Activated CD4-positive, alpha-beta T cell treated with anti-CD3 and anti-CD28 coated beads for 36 hours (primary cell): ENCODE measurements at regions not wholly inside any gene's neighbourhood (a gene's known extent, or its start where the extent isn't known, plus 50 kb on each side); places are given as distances from the start of the nearest gene placed in this dataset.

Experiments used
- ATAC-seq: fragments of 200-7000 bp; cut with Tn5 transposase; one replicate; pipeline ENCODE4 v1.10.0; 2021; ENCODE audit warnings: mild to moderate bottlenecking, moderate library complexity
- CTCF ChIA-PET: fragments of 350-600 bp; sonication (Branson Sonifier 250); formaldehyde crosslinking; loops from one replicate; lab custom pipeline; 2021; ENCODE audit warnings: antibody characterized with exemption; lab: Charles Lee
- POLR2A ChIA-PET: fragments of 350-600 bp; sonication (Branson Sonifier 250); formaldehyde crosslinking; loops from one replicate; lab custom pipeline; 2021; ENCODE audit warnings: antibody characterized with exemption, inconsistent platforms; lab: Charles Lee
- DNase-seq: peaks from one replicate; pipeline ENCODE4 v3.0.0-alpha.2; 2020
- H3K27ac Mint-ChIP-seq: one replicate; pipeline ENCODE4 v1.8.0; 2021; ENCODE audit warnings: mixed read lengths
- H3K27me3 Mint-ChIP-seq: one replicate; pipeline ENCODE4 v1.8.0; 2021; ENCODE audit warnings: mixed read lengths
- H3K36me3 Mint-ChIP-seq: one replicate; pipeline ENCODE4 v1.8.0; 2021; ENCODE audit warnings: low read depth, mixed read lengths
- H3K4me1 Mint-ChIP-seq: one replicate; pipeline ENCODE4 v1.8.0; 2021; ENCODE audit warnings: mixed read lengths
- H3K4me3 Mint-ChIP-seq: one replicate; pipeline ENCODE4 v1.8.0; 2021; ENCODE audit warnings: mild to moderate bottlenecking, moderate library complexity, mixed read lengths
- H3K9me3 Mint-ChIP-seq: one replicate; pipeline ENCODE4 v1.8.0; 2021; ENCODE audit warnings: low read depth, mixed read lengths
- intact Hi-C, 2 experiments: fragments of 100-400 bp; cut with DNase I in 1 of 2; cut with micrococcal nuclease in 1 of 2; formaldehyde crosslinking; loops; one replicate each; pipeline versions ENCODE4 v1.14.2 to v1.15.1; 2022 to 2024; cut with DNase I, micrococcal nuclease

GRCh38 chr6:37766717-37767116, 52.8 kb upstream of the ZFAND3 start:
- no peak for DNase-seq
- no peak for ATAC-seq
- intact Hi-C loops: no loop called here
- Mint-ChIP-seq H3K4me3 (no peak overlapping the region), H3K9me3 (no peaks in the 10 kb centered on the region), H3K27ac (no peak overlapping the region), H3K36me3 (no peaks in the 10 kb centered on the region), H3K27me3 (peaks cover 9% of the 10 kb centered on the region), H3K4me1 (no peaks in the 10 kb centered on the region)
- ChIA-PET CTCF (no interaction called here), POLR2A (no interaction called here)

GRCh38 chr6:37765182-37765775, 54.2 kb upstream of the ZFAND3 start:
- peaks cover 9% of the 10 kb centered on the region for H3K27me3 Mint-ChIP-seq
- ChIA-PET POLR2A (no interaction called here), CTCF (interaction anchor here (0.8 kb wide), 1 partner anchor 11 kb away, joined by 3 read pairs; no protein-coding TSS in a partner anchor)
- DNase-seq (no peak), ATAC-seq (no peak)
- H3K36me3 Mint-ChIP-seq: no peaks in the 10 kb centered on the region
- H3K4me3 Mint-ChIP-seq: no peak overlapping the region
- no peak overlapping the region for H3K27ac Mint-ChIP-seq
- intact Hi-C loops: no loop called here
- H3K4me1 Mint-ChIP-seq: no peaks in the 10 kb centered on the region
- no peaks in the 10 kb centered on the region for H3K9me3 Mint-ChIP-seq

- no peak overlapping the region for H3K4me3 Mint-ChIP-seq
- POLR2A ChIA-PET: no interaction called here
- DNase-seq (no peak), ATAC-seq (no peak)
- H3K4me1 Mint-ChIP-seq: no peaks in the 10 kb centered on the region
- no peaks in the 10 kb centered on the region for H3K36me3 Mint-ChIP-seq
- H3K27ac Mint-ChIP-seq: no peak overlapping the region
- peaks cover 5% of the 10 kb centered on the region for H3K27me3 Mint-ChIP-seq
- H3K9me3 Mint-ChIP-seq: no peaks in the 10 kb centered on the region
- CTCF ChIA-PET: no interaction called here
- intact Hi-C loops: no loop called here
Measured at GRCh38 chr6:37763413-37763812, 56.1 kb upstream of the ZFAND3 start.

GRCh38 chr6:37762806-37763205, 56.7 kb upstream of the ZFAND3 start:
- Mint-ChIP-seq H3K27me3 (peaks cover 5% of the 10 kb centered on the region), H3K27ac (no peak overlapping the region), H3K4me3 (no peak overlapping the region), H3K4me1 (peaks cover 4% of the 10 kb centered on the region), H3K9me3 (no peaks in the 10 kb centered on the region), H3K36me3 (no peaks in the 10 kb centered on the region)
- ATAC-seq: no peak
- intact Hi-C loops: no loop called here
- ChIA-PET CTCF (no interaction called here), POLR2A (no interaction called here)
- no peak for DNase-seq

GRCh38 chr6:37761554-37762271, 57.8 kb upstream of the ZFAND3 start:
- no peak for ATAC-seq
- peaks cover 3% of the 10 kb centered on the region for H3K27me3 Mint-ChIP-seq
- ChIA-PET POLR2A (interaction anchor here (0.6 kb wide), 1 partner anchor 468 kb away, joined by 3 read pairs; no protein-coding TSS in a partner anchor), CTCF (interaction anchor here (0.7 kb wide), 1 partner anchor 405 kb away, joined by 3 read pairs; no protein-coding TSS in a partner anchor)
- H3K9me3 Mint-ChIP-seq: no peaks in the 10 kb centered on the region
- peaks cover 4% of the 10 kb centered on the region for H3K4me1 Mint-ChIP-seq
- no peak overlapping the region for H3K27ac Mint-ChIP-seq
- intact Hi-C loops: no loop called here
- H3K36me3 Mint-ChIP-seq: no peaks in the 10 kb centered on the region
- DNase-seq: no peak
- no peak overlapping the region for H3K4me3 Mint-ChIP-seq

GRCh38 chr6:37759221-37760144, 60.0 kb upstream of the ZFAND3 start:
- Mint-ChIP-seq H3K4me1 (peaks cover 4% of the 10 kb centered on the region), H3K9me3 (no peaks in the 10 kb centered on the region), H3K27ac (no peak overlapping the region), H3K27me3 (no peaks in the 10 kb centered on the region), H3K36me3 (no peaks in the 10 kb centered on the region), H3K4me3 (no peak overlapping the region)
- DNase-seq (no peak), ATAC-seq (no peak)
- CTCF ChIA-PET: no interaction called here
- POLR2A ChIA-PET: no interaction called here
- intact Hi-C loops: no loop called here

- intact Hi-C loops: no loop called here
- no peaks in the 10 kb centered on the region for H3K27me3 Mint-ChIP-seq
- H3K4me1 Mint-ChIP-seq: peaks cover 4% of the 10 kb centered on the region
- ATAC-seq (no peak), DNase-seq (no peak)
- H3K27ac Mint-ChIP-seq: no peak overlapping the region
- no peak overlapping the region for H3K4me3 Mint-ChIP-seq
- H3K36me3 Mint-ChIP-seq: no peaks in the 10 kb centered on the region
- ChIA-PET CTCF (no interaction called here), POLR2A (no interaction called here)
- no peaks in the 10 kb centered on the region for H3K9me3 Mint-ChIP-seq
Measured at GRCh38 chr6:37758647-37759046, 60.9 kb upstream of the ZFAND3 start.

GRCh38 chr6:37758234-37758633, 60.6 kb upstream of the MDGA1 start:
- ChIA-PET CTCF (interaction anchor here (1.6 kb wide), 1 partner anchor 104 kb away, joined by 5 read pairs; no protein-coding TSS in a partner anchor), POLR2A (no interaction called here)
- Mint-ChIP-seq H3K27me3 (no peaks in the 10 kb centered on the region), H3K9me3 (no peaks in the 10 kb centered on the region), H3K27ac (no peak overlapping the region), H3K4me3 (no peak overlapping the region), H3K4me1 (peaks cover 4% of the 10 kb centered on the region), H3K36me3 (no peaks in the 10 kb centered on the region)
- ATAC-seq: peak; percentile 74
- intact Hi-C loops: no loop called here
- DNase-seq: no peak

GRCh38 chr6:37757381-37757780, 59.7 kb upstream of the MDGA1 start:
- no peak for DNase-seq
- no peak for ATAC-seq
- Mint-ChIP-seq H3K4me3 (no peak overlapping the region), H3K36me3 (no peaks in the 10 kb centered on the region), H3K9me3 (no peaks in the 10 kb centered on the region), H3K4me1 (peaks cover 4% of the 10 kb centered on the region), H3K27me3 (no peaks in the 10 kb centered on the region), H3K27ac (no peak overlapping the region)
- CTCF ChIA-PET: interaction anchor here (0.7 to 1.6 kb wide), 3 partner anchors 104 to 739 kb away, joined by 3 to 5 read pairs (median 3); no protein-coding TSS in a partner anchor
- POLR2A ChIA-PET: no interaction called here
- intact Hi-C loops: no loop called here

- Mint-ChIP-seq H3K9me3 (no peaks in the 10 kb centered on the region), H3K4me1 (peaks cover 4% of the 10 kb centered on the region), H3K4me3 (no peak overlapping the region), H3K27me3 (peaks cover 4% of the 10 kb centered on the region), H3K36me3 (no peaks in the 10 kb centered on the region), H3K27ac (no peak overlapping the region)
- no peak for ATAC-seq
- intact Hi-C loops: no loop called here
- ChIA-PET POLR2A (no interaction called here), CTCF (no interaction called here)
- DNase-seq: no peak
Measured at GRCh38 chr6:37756135-37756534, 58.5 kb upstream of the MDGA1 start.

- ATAC-seq (no peak), DNase-seq (no peak)
- no peak overlapping the region for H3K27ac Mint-ChIP-seq
- H3K4me1 Mint-ChIP-seq: no peaks in the 10 kb centered on the region
- H3K9me3 Mint-ChIP-seq: no peaks in the 10 kb centered on the region
- intact Hi-C loops: no loop called here
- ChIA-PET CTCF (interaction anchor here (1.2 kb wide), 1 partner anchor 18 kb away, joined by 4 read pairs; no protein-coding TSS in a partner anchor), POLR2A (no interaction called here)
- H3K36me3 Mint-ChIP-seq: no peaks in the 10 kb centered on the region
- no peak overlapping the region for H3K4me3 Mint-ChIP-seq
- H3K27me3 Mint-ChIP-seq: peaks cover 6% of the 10 kb centered on the region
Measured at GRCh38 chr6:37752718-37753117, 55.0 kb upstream of the MDGA1 start.
